Kidney capillary endothelial cell (primary cell): ENCODE measurements at regions not wholly inside any gene's neighbourhood (a gene's known extent, or its start where the extent isn't known, plus 50 kb on each side); places are given as distances from the start of the nearest gene placed in this dataset.
"Not testable (repeated sequence)": the region's sequence is repeated elsewhere in the genome, so short reads cannot be mapped to it uniquely, and the experiment has no call there.

ENCODE experiments used
- DNase-seq: peaks from one replicate; pipeline ENCODE4 v3.0.0-alpha.2; 2018; ENCODE audit warnings: low spot score

- no peak for DNase-seq
These were observed 50.4 kb upstream of the TRAM1L1 start for GRCh38 chr4:117135634-117136354.

GRCh38 chr4:117137145-117137544, 51.8 kb upstream of the TRAM1L1 start:
- peak; percentile 77 for DNase-seq

- DNase-seq, result not testable (repeated sequence)
These were observed 53.4 kb upstream of the TRAM1L1 start for GRCh38 chr4:117138732-117139131.

GRCh38 chr4:117154251-117154650, 68.9 kb upstream of the TRAM1L1 start:
- no peak for DNase-seq

GRCh38 chr4:117156806-117157205, 71.4 kb upstream of the TRAM1L1 start:
- DNase-seq, result no peak

GRCh38 chr4:117157360-117157759, 72.0 kb upstream of the TRAM1L1 start:
- DNase-seq, result no peak

GRCh38 chr4:117162976-117163375, 77.6 kb upstream of the TRAM1L1 start:
- DNase-seq, result no peak

- DNase-seq, result no peak
These were observed 79.0 kb upstream of the TRAM1L1 start for GRCh38 chr4:117164338-117164737.

- not testable (repeated sequence) for DNase-seq
These were observed 90.0 kb upstream of the TRAM1L1 start for GRCh38 chr4:117175369-117175768.

GRCh38 chr4:117203231-117203630, 117.9 kb upstream of the TRAM1L1 start:
- no peak for DNase-seq

- DNase-seq, result no peak
These were observed 125.2 kb upstream of the TRAM1L1 start for GRCh38 chr4:117210551-117210950.

GRCh38 chr4:117224256-117224655, 138.9 kb upstream of the TRAM1L1 start:
- DNase-seq, result no peak

GRCh38 chr4:117225471-117225870, 140.1 kb upstream of the TRAM1L1 start:
- no peak for DNase-seq

- no peak for DNase-seq
These were observed 142.5 kb upstream of the TRAM1L1 start for GRCh38 chr4:117227925-117228324.

GRCh38 chr4:117239434-117239833, 154.1 kb upstream of the TRAM1L1 start:
- DNase-seq, result no peak

GRCh38 chr4:117249333-117249732, 164.0 kb upstream of the TRAM1L1 start:
- no peak for DNase-seq

- no peak for DNase-seq
These were observed 178.7 kb upstream of the TRAM1L1 start for GRCh38 chr4:117264072-117264471.

GRCh38 chr4:117267317-117267716, 181.9 kb upstream of the TRAM1L1 start:
- no peak for DNase-seq

- DNase-seq, result no peak
These were observed 199.4 kb upstream of the TRAM1L1 start for GRCh38 chr4:117284736-117285135.

GRCh38 chr4:117293784-117294183, 208.4 kb upstream of the TRAM1L1 start:
- DNase-seq, result no peak

GRCh38 chr4:117302226-117302625, 216.8 kb upstream of the TRAM1L1 start:
- no peak for DNase-seq

- no peak for DNase-seq
These were observed 225.8 kb upstream of the TRAM1L1 start for GRCh38 chr4:117311215-117311614.

- no peak for DNase-seq
These were observed 226.6 kb upstream of the TRAM1L1 start for GRCh38 chr4:117311989-117312388.

GRCh38 chr4:117324851-117325491, 239.6 kb upstream of the TRAM1L1 start:
- no peak for DNase-seq
